Transverse colon (tissue), 4 donors: ENCODE measurements at regions not wholly inside any gene's neighbourhood (a gene's known extent, or its start where the extent isn't known, plus 50 kb on each side); places are given as distances from the start of the nearest gene placed in this dataset.

Experiments used
- DNase-seq: peaks from one replicate; pipeline ENCODE4 v3.0.0-alpha.2; 2019
- H3K27ac ChIP-seq, 4 donors: fragments of 200-600 bp; sonication (generic); 2 replicates each; pipeline ENCODE4 v1.5.1; 2016 to 2018; ENCODE audit warnings: inconsistent platforms in 4 of 4
- H3K27me3 ChIP-seq: fragments of 200-600 bp; sonication (generic); 2 replicates; pipeline ENCODE4 v1.5.1; 2017; ENCODE audit warnings: inconsistent platforms
- H3K36me3 ChIP-seq, 4 donors: fragments of 200-600 bp; sonication (generic); 2 replicates each; pipeline ENCODE4 v1.5.1; 2017 to 2019; ENCODE audit warnings: inconsistent platforms in 4 of 4
- H3K4me1 ChIP-seq, 4 donors: fragments of 200-600 bp; sonication (generic); 2 replicates each; pipeline ENCODE4 v1.5.1; 2017 to 2020; ENCODE audit warnings: inconsistent platforms in 4 of 4
- H3K4me3 ChIP-seq, 4 donors: fragments of 200-600 bp; sonication (generic); 1 replicate in 1 of 4; 2 replicates in 3 of 4; pipeline versions ENCODE4 v1.5.1 to v1.6.1; 2017 to 2019; ENCODE audit warnings: inconsistent platforms in 4 of 4
- H3K9me3 ChIP-seq, 2 donors: fragments of 200-600 bp; sonication (generic); 2 replicates each; pipeline ENCODE4 v1.5.1; 2017 to 2019; ENCODE audit warnings: inconsistent platforms in 2 of 2
- EP300 ChIP-seq: sonication (generic); formaldehyde crosslinking; IDR thresholded peaks from one replicate; pipeline ENCODE4 v1.6.1; 2017; ENCODE audit warnings: antibody characterized with exemption, low read depth
- POLR2A ChIP-seq: fragments of 450-650 bp; IDR thresholded peaks from one replicate; pipeline ENCODE4 v1.6.1; 2016; ENCODE audit warnings: antibody characterized with exemption, mild to moderate bottlenecking, moderate library complexity
- POLR2AphosphoS5 ChIP-seq, 3 donors: sonication (generic); formaldehyde crosslinking; IDR thresholded peaks; one replicate each; pipeline ENCODE4 v1.6.1; 2016; ENCODE audit warnings: antibody characterized with exemption in 3 of 3
- WGBS, 2 donors: methylation state at CpG; one replicate each; pipeline ENCODE4 v1.1.5; 2018; ENCODE audit warnings: low coverage in 1 of 2; 5-methylcytosine and 5-hydroxymethylcytosine counted together
- in situ Hi-C, 4 donors: fragments of 200-750 bp; cut with MboI; loops; one replicate each; pipeline versions ENCODE4 v1.15.0 to v1.15.1; 2017; ENCODE audit warnings: low sequenced_read_pairs in 3 of 4, low pct_ligation_motif_present in 1 of 4, low pct_unique_long_range_greater_than_20kb in 1 of 4
- intact Hi-C: fragments of 100-400 bp; cut with DNase I; formaldehyde crosslinking; loops from one replicate; pipeline ENCODE4 v1.15.1; 2023; ENCODE audit warnings: low total_unique reads
- TF ChIP-seq, protein P1 (sequence below), 5 experiments: fragments of 200-600 bp in 3 of 5; fragments of 450-650 bp in 2 of 5; sonication (generic) in 3 of 5; IDR thresholded peaks; 1 replicate in 2 of 5; 2 replicates in 3 of 5; pipeline ENCODE4 v1.5.1; 2016 to 2017; ENCODE audit warnings: antibody characterized with exemption in 5 of 5, inconsistent platforms in 3 of 5, mild to moderate bottlenecking in 2 of 5, moderate library complexity in 1 of 5

DNA sequence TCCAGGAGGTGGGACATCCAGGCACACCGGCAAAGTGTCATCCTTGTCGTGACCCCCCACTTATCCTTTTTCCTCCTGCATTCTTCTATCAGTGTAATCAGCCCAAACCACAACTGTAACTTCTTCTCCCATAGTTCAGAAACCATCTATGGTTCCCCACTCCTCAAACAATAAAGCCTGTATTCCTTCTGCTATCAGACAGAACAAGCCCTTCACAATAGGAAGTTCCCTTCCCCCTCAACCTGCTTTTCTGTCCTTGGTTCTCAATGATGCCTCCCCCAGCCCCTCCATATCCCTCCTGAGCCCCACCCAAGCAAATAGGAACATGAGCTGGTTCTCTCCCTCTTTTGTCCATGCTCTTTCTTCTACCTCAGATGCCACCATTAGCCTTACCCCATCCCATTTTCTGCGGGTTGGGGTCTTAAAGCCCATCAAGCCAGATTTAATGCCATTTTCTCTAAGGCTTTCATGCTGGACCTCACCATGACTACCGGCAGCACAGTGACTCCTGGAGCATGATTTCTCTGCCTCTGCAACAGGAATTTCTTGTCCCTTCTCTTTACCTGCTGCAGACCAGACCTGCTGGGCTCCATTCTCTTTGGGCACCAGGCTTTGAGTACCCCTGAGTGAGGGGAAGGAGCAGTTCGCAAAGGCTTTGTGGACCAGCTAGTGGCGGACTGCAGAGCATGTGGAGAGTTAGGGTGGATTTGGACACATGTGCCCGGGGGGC lies 92.8 kb upstream of the PAX2 start:
- TF ChIP-seq EP300 (no peak), POLR2A (no peak), POLR2AphosphoS5 (IDR thresholded peaks at IDR 0.05) (no peak)
- TF ChIP-seq, protein P1, sequence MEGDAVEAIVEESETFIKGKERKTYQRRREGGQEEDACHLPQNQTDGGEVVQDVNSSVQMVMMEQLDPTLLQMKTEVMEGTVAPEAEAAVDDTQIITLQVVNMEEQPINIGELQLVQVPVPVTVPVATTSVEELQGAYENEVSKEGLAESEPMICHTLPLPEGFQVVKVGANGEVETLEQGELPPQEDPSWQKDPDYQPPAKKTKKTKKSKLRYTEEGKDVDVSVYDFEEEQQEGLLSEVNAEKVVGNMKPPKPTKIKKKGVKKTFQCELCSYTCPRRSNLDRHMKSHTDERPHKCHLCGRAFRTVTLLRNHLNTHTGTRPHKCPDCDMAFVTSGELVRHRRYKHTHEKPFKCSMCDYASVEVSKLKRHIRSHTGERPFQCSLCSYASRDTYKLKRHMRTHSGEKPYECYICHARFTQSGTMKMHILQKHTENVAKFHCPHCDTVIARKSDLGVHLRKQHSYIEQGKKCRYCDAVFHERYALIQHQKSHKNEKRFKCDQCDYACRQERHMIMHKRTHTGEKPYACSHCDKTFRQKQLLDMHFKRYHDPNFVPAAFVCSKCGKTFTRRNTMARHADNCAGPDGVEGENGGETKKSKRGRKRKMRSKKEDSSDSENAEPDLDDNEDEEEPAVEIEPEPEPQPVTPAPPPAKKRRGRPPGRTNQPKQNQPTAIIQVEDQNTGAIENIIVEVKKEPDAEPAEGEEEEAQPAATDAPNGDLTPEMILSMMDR (IDR thresholded peaks at IDR 0.05), result no peak
- in situ Hi-C loops, result no loop called here
- peaks cover 0 to 33% (median 16%) of the 10 kb centered on the region in 4 donors for H3K4me1 ChIP-seq
- no peaks in the 10 kb centered on the region for H3K9me3 ChIP-seq
- intact Hi-C loops, result no loop called here
- DNase-seq, result no peak
- no peak overlapping the region for H3K4me3 ChIP-seq
- no peaks in the 10 kb centered on the region for H3K36me3 ChIP-seq
- H3K27me3 ChIP-seq, result peaks cover 69% of the 10 kb centered on the region
- WGBS, 2 donors, result 51 to 57% methylated on average over 6 to 7 of the region's 7 CpGs
- H3K27ac ChIP-seq, result no peak overlapping the region

- Histone ChIP-seq H3K27me3 (peaks cover 71% of the 10 kb centered on the region), H3K4me1 (peaks cover 0 to 33% (median 16%) of the 10 kb centered on the region in 4 donors), H3K27ac (no peak overlapping the region), H3K4me3 (no peak overlapping the region), H3K9me3 (no peaks in the 10 kb centered on the region), H3K36me3 (no peaks in the 10 kb centered on the region)
- 8 to 14% methylated on average over 1 to 9 of the region's 9 CpGs for WGBS, 2 donors
- DNase-seq, result no peak
- TF ChIP-seq POLR2A (no peak), POLR2AphosphoS5 (IDR thresholded peaks at IDR 0.05) (no peak), EP300 (no peak)
- TF ChIP-seq, protein P1 (IDR thresholded peaks at IDR 0.05), result no peak
- in situ Hi-C loops (no loop called here), intact Hi-C loops (no loop called here)
Observed at GRCh38 chr10:100653238-100653956, 92.0 kb upstream of the PAX2 start.

- Histone ChIP-seq H3K4me3 (peak overlapping the region in 1 of 4 donors; percentile 30), H3K4me1 (peaks cover 0 to 33% (median 16%) of the 10 kb centered on the region in 4 donors), H3K27me3 (peaks cover 79% of the 10 kb centered on the region), H3K36me3 (no peaks in the 10 kb centered on the region), H3K27ac (no peak overlapping the region), H3K9me3 (no peaks in the 10 kb centered on the region)
- in situ Hi-C loops (no loop called here), intact Hi-C loops (no loop called here)
- WGBS, 2 donors, result 4 to 10% methylated on average over 2 to 37 of the region's 59 CpGs
- DNase-seq, result no peak
- TF ChIP-seq EP300 (no peak), POLR2AphosphoS5 (IDR thresholded peaks at IDR 0.05) (no peak), POLR2A (no peak)
- TF ChIP-seq, protein P1 (IDR thresholded peaks at IDR 0.05), result no peak
Observed at GRCh38 chr10:100653957-100654781, 91.2 kb upstream of the PAX2 start.

- peaks cover 80% of the 10 kb centered on the region for H3K27me3 ChIP-seq
- H3K27ac ChIP-seq, result no peak overlapping the region
- H3K9me3 ChIP-seq, result no peaks in the 10 kb centered on the region
- in situ Hi-C loops (no loop called here), intact Hi-C loops (no loop called here)
- H3K36me3 ChIP-seq, result no peaks in the 10 kb centered on the region
- H3K4me3 ChIP-seq, result peak overlapping the region in 1 of 4 donors; percentile 28
- TF ChIP-seq, protein P1 (IDR thresholded peaks at IDR 0.05), result no peak
- TF ChIP-seq EP300 (no peak), POLR2AphosphoS5 (IDR thresholded peaks at IDR 0.05) (no peak), POLR2A (no peak)
- 9% methylated on average over 31 of the region's 46 CpGs; no CpG with 5 or more reads in 1 of the 2 donors for WGBS, 2 donors
- no peak for DNase-seq
- peaks cover 0 to 33% (median 16%) of the 10 kb centered on the region in 4 donors for H3K4me1 ChIP-seq
Observed at GRCh38 chr10:100654782-100655325, 90.5 kb upstream of the PAX2 start.
